ENCODE measurements at regions not wholly inside any gene's neighbourhood (a gene's known extent, or its start where the extent isn't known, plus 50 kb on each side); places are given as distances from the start of the nearest gene placed in this dataset.

GRCh38 chr10:33071857-33072256 is 113.8 kb upstream of the ITGB1 start:
- Mint-ChIP-seq H3K27me3 (ENCODE audit: low read depth in 3 of 3) (peaks cover 0 to 2% (median 2%) of the 10 kb centered on the region in 3 donors), H3K9me3 (peaks cover 2 to 22% (median 10%) of the 10 kb centered on the region in 7 donors), H3K4me1 (no peaks in the 10 kb centered on the region), H3K4me3 (no peak overlapping the region), H3K27ac (no peak overlapping the region), H3K36me3 (no peaks in the 10 kb centered on the region)
- intact Hi-C loops (cut with micrococcal nuclease), result no loop called here
- Histone ChIP-seq H3K4me3 (replicated peaks in 1 of 3; ENCODE audit: low read depth in 2 of 3, low read length in 3 of 3) (no peak overlapping the region), H3K27ac (ENCODE audit: low read depth in 1 of 2, low read length in 2 of 2) (no peak overlapping the region), H3K9me3 (replicated peaks in 1 of 2; ENCODE audit: control insufficient read depth in 1 of 2, insufficient read depth in 1 of 2, low read length in 2 of 2) (peaks cover 0 to 8% of the 10 kb centered on the region in 2 donors), H3K36me3 (replicated peaks in 1 of 2; ENCODE audit: control insufficient read depth in 1 of 2, insufficient read depth in 2 of 2, low read length in 2 of 2) (no peaks in the 10 kb centered on the region), H3K4me1 (ENCODE audit: control insufficient read depth in 1 of 2, insufficient read depth in 2 of 2, low read length in 2 of 2) (no peaks in the 10 kb centered on the region), H4K20me1 (ENCODE audit: insufficient read depth, low read length) (no peaks in the 10 kb centered on the region), H2AFZ (ENCODE audit: insufficient read depth, low read depth, low read length, poor library complexity, severe bottlenecking) (no peak overlapping the region), H3K4me2 (replicated peaks; ENCODE audit: extremely low read depth, low read length, poor library complexity, severe bottlenecking) (no peak overlapping the region), H3K27me3 (ENCODE audit: control insufficient read depth in 2 of 2, insufficient read depth in 2 of 2, low read length in 2 of 2) (no peaks in the 10 kb centered on the region), H3K9ac (ENCODE audit: insufficient read depth, low read length, poor library complexity, severe bottlenecking) (no peak overlapping the region), H3K79me2 (ENCODE audit: insufficient read depth, low read length) (no peaks in the 10 kb centered on the region)
- 60% methylated on average over 1 of the region's 2 CpGs for WGBS (ENCODE audit: insufficient coverage)
- no peak for TF ChIP-seq CTCF (IDR thresholded peaks at IDR 0.05)
- DNase-seq, result no peak

GRCh38 chr10:33070101-33070500 is 112.1 kb upstream of the ITGB1 start:
- Histone ChIP-seq H3K4me2 (replicated peaks; ENCODE audit: extremely low read depth, low read length, poor library complexity, severe bottlenecking) (no peak overlapping the region), H3K9ac (ENCODE audit: insufficient read depth, low read length, poor library complexity, severe bottlenecking) (no peak overlapping the region), H3K79me2 (ENCODE audit: insufficient read depth, low read length) (no peaks in the 10 kb centered on the region), H3K4me3 (replicated peaks in 1 of 3; ENCODE audit: low read depth in 2 of 3, low read length in 3 of 3) (no peak overlapping the region), H3K27ac (ENCODE audit: low read depth in 1 of 2, low read length in 2 of 2) (no peak overlapping the region), H3K9me3 (replicated peaks in 1 of 2; ENCODE audit: control insufficient read depth in 1 of 2, insufficient read depth in 1 of 2, low read length in 2 of 2) (no peaks in the 10 kb centered on the region), H4K20me1 (ENCODE audit: insufficient read depth, low read length) (no peaks in the 10 kb centered on the region), H3K27me3 (ENCODE audit: control insufficient read depth in 2 of 2, insufficient read depth in 2 of 2, low read length in 2 of 2) (no peaks in the 10 kb centered on the region), H3K36me3 (replicated peaks in 1 of 2; ENCODE audit: control insufficient read depth in 1 of 2, insufficient read depth in 2 of 2, low read length in 2 of 2) (no peaks in the 10 kb centered on the region), H2AFZ (ENCODE audit: insufficient read depth, low read depth, low read length, poor library complexity, severe bottlenecking) (no peak overlapping the region), H3K4me1 (ENCODE audit: control insufficient read depth in 1 of 2, insufficient read depth in 2 of 2, low read length in 2 of 2) (no peaks in the 10 kb centered on the region)
- TF ChIP-seq CTCF (IDR thresholded peaks at IDR 0.05), result no peak
- Mint-ChIP-seq H3K4me3 (no peak overlapping the region), H3K27ac (no peak overlapping the region), H3K27me3 (ENCODE audit: low read depth in 3 of 3) (peaks cover 0 to 2% (median 2%) of the 10 kb centered on the region in 3 donors), H3K36me3 (no peaks in the 10 kb centered on the region), H3K9me3 (peaks cover 2 to 24% (median 8%) of the 10 kb centered on the region in 7 donors), H3K4me1 (no peaks in the 10 kb centered on the region)
- DNase-seq, result no peak
- intact Hi-C loops (cut with micrococcal nuclease), result no loop called here
- 84% methylated on average over 5 of the region's 6 CpGs for WGBS (ENCODE audit: insufficient coverage)

Measured in CD14-positive monocyte (primary cell).